H4 (cell line): ENCODE measurements at regions not wholly inside any gene's neighbourhood (a gene's known extent, or its start where the extent isn't known, plus 50 kb on each side); places are given as distances from the start of the nearest gene placed in this dataset.
A peak's percentile ranks its signal among the peaks of the same experiment; 100 is the strongest.
"Not testable (repeated sequence)": the region's sequence is repeated elsewhere in the genome, so short reads cannot be mapped to it uniquely, and the experiment has no call there.

ENCODE experiments used
- DNase-seq: peaks from one replicate; pipeline ENCODE4 v3.0.0-alpha.2; 2015; ENCODE audit warnings: low spot score

DNA sequence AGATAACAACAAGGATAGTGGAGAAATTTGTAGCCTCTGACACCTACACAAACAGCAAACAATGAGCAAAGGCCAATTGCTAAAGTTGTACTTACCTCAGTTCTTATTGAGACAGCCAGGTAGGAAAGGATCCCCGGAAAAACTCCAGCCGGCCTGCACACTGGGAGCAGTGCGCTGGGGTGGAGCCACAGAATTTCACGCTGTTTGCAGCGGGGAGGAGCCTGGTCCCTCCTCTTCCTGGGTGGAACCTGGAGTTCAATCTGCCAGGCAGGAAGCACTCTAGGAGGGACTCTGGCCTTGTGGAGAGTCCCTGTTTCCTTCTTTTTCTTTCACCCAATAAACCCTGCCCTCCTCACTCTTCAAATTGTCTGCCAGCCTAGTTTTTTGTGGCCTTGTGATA, 382.6 kb upstream of the TGIF2LX start:
- DNase-seq: peak; percentile 29

DNA sequence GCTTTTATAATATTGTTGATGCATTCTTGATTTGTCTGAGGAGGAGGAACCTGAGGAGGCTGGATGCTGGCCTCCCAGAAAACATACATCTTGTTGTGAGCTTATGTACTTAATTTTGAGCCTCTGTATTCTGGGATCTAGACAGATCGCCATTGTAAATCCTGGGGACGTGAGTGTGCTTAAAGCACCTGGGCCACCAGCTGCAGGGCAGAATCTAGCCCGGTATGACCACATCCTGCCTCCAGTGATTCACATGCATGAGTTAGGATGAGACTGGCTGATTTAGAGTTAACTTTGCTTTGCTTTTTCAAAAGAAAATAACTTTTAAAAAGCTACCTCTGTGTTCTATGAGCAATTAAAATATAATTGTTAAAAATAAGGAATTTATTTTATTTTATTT, 364.6 kb upstream of the TGIF2LX start:
- DNase-seq: not testable (repeated sequence)

DNA sequence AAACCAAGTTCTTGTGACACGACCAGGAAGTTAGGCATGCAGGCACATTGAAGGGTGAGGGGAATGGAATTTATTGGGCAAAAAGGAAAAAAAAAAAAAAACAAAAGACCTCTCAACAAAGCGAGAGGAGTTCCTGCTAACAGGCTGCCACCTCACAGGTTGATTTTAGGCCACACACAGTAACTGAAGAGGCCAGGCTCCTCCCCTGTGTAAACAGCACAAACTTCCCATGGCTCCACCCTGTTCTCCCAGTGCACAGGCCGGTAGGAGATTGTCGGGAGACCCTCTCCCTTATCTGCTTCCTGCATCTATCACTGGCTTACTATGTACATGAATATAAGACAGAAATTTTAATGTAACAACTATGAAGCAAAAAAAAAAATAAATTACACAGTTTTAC, 359.6 kb upstream of the TGIF2LX start:
- not testable (repeated sequence) for DNase-seq

DNA sequence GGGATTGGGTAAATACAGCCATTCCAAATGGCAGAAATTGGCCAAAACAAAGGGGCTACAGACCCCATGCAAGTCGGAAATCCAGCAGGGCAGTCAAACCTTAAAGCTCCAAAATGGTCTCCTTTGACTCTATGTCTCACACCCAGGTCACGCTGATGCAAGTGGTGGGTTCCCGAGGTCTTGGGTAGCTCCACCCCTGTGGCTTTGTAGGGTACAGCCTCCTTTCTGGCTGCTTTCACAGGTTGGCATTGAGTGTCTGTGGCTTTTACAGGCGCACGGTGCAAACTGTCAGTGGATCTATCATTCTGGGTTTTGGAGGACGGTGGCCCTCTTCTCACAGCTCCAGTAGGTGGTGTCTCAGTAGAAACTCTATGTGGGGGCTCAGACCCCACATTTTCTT, 358.6 kb upstream of the TGIF2LX start:
- DNase-seq: not testable (repeated sequence)

DNA sequence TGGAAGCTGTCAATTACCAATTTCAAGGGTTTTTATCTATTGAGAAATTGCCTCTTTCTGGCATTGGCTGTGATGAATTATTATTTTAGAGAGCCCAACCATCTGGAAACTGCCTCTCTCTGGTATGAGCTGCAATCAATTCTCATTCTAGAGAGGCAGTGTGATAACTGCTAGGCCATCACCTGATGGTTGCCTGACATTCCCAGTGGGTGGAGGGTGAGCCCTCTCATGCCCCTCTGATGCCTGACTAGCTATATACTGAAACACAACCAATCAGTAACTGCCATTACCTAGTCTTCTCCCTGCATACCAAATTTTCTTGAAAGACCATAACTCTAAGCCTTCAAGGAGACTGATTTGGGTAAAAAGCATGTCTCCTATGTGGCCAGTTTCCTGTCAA, 353.9 kb upstream of the TGIF2LX start:
- DNase-seq: not testable (repeated sequence)

DNA sequence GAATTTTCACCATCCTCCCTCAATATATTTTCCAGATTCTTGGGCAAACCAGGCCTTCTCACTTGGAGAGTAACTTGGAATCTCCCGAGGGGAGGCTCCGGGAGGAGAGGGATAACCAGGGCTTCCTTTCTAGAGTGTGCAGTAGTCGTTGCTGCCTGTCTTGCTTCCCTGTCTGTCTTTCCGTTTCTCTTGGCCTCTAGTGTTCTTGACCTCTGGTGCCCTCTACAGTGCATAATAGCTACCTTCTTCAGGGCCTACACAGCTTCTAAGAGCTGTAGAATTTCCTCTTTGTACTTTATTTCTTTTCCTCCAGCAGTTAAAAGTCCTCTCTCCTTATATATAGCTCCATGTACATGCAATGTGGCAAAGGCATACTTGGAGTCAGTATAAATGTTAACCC, 339.8 kb upstream of the TGIF2LX start:
- DNase-seq: not testable (repeated sequence)

DNA sequence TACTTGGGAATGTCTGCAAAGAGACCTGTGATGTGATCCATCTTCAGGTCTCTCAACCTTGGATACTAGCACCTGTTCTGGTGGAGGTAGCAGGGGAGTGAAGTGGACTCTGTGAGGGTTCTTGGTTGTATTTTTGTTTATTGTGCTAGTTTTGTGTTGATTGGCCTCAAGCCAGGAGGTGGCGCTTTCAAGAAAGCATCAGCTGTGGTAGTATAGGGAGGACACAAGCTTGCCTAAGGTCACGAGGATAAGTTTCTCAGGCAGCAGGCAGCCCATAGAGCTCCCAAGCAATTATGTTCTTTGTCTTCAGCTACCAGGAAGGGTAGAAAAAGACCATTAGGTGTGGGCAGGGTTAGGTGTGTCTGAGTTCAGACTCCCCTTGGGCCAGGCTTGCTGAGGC, 289.9 kb upstream of the TGIF2LX start:
- DNase-seq: not testable (repeated sequence)

DNA sequence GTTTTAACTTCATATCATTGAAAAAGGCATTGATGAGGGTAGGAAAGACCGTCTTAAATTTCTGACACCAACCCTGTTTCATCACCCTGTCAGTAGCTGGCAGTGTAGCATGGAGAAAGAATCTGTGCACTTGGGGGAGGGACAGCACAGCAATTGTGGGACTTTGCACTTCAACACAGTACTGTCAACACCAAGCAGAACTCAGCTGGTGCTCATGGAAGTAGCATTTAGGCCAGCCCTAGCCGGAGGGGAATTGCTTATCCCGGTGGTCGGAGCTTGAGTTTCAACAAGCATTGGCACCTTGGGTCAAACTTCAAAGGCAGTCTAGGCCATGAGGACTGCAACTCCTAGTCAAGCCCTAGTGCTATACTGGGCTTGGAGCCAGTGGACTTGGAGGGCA, 285.8 kb upstream of the TGIF2LX start:
- not testable (repeated sequence) for DNase-seq

DNA sequence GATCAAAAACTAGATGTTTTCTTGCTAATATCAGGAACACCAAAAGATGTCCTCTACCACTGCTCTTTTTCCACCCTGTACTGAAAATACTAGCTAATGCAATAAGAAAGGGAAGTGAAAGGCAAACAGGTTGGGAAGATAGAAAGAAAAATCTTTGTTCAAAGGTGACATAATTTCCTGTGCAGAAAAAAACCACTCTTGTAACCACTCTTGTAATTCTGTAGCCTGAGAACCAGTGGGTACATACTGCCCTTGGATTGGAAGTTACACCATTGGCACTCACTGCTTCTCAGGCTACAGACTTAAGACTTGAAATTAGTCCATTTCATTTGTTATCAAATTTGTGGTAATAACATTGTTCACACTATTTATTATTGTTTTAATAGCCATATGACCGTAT, 263.0 kb upstream of the TGIF2LX start:
- not testable (repeated sequence) for DNase-seq

DNA sequence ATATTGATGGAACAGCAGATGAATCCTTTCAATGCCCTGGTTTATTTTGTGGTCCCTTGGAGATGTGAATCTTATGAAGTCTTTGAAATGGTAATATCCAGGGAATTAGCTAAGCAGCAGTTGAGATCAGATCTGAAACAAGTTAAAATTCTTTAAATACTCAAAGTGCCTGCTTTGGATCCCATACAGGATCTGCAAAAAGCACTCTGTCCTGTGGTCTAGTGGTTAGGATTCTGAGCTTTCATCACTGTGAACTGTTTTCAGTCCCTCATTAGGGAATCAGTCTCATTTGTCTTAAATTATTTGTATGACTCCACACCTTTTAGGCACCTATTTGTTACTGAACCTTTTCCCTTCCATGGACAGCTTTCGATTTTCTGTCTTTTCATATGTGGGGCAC, 215.2 kb upstream of the TGIF2LX start:
- not testable (repeated sequence) for DNase-seq

DNA sequence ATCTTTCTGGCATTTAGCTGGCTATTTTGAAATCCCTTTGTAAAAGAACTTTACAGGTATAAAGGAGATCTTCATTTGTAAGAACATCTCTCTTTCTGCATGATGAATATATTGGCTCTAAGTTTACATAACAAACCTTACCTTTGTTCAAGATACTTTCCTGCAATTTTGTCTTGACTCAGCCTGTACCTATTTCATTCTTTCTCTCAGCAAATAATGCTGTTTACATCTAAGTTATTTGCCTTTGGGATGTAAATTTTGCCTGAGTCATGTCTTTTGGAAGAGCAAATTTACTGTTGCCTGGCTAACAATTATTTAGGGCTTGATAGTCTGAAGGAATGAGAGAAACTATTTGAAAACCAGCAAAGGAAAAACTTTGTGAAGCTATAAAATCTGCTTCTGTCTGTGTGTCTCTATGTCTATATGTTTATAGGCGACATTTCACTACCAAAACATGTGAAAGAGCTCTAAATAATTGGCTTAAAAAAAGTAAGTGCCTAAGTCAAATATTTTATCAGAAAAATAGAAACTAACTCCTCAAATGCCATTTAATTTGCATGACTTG, 214.3 kb upstream of the TGIF2LX start:
- not testable (repeated sequence) for DNase-seq

DNA sequence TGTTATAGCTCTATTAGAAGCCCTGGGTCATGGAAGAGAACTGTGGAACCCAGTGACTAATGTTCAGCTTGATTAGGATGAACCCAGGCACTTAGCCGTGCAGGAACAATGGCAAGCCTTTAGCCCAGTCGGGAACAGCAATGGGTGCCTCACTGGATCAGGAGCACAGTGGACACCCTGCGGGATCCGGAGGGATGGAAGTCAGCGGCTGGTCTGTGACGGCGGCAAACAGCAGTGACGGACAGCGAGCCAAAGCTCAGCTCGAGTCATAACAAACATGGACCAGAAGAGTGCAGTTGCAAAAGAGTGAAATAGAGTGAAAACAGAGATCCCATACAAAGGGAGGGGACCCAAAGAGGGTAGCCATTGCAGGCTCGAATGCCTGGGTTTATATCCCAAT, 187.3 kb upstream of the TGIF2LX start:
- not testable (repeated sequence) for DNase-seq

DNA sequence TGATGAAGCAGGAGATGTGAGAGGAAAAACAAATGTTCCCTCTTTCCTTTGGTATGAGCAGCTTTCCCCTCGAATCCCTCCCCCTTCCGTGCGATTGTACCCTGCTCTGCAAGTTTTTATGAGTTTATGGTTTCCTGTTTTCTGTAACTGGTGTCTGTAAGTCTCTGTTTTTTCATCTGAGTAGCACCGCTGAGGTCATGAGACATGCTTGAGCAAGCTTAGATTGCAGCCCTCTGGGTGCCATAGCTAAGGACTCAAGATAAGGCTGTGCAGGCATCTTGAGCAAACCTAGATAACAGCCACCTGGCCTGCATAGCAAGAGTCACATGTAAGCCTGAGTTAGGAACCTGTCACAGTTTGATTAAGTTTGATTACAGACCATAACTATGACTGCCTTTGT, 165.2 kb upstream of the TGIF2LX start:
- not testable (repeated sequence) for DNase-seq

DNA sequence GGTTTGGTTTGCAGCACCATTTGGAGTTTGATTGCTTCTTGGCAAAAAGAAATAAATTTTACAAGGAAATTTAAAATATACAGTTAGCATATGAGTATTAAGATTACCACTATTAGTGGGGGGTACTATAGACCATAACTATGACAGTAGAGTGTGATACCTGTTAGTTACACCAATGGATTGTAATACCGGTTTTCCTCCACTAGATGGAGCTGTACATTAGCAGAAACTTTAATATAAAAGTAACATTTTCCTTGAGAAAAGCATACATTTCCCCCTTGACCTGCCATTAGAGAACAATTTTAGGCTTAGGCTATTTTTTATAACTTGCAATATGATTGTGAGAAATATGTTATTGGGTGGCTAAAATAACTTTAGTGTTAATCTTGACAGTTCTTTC, 163.9 kb upstream of the TGIF2LX start:
- peak; percentile 4 for DNase-seq

DNA sequence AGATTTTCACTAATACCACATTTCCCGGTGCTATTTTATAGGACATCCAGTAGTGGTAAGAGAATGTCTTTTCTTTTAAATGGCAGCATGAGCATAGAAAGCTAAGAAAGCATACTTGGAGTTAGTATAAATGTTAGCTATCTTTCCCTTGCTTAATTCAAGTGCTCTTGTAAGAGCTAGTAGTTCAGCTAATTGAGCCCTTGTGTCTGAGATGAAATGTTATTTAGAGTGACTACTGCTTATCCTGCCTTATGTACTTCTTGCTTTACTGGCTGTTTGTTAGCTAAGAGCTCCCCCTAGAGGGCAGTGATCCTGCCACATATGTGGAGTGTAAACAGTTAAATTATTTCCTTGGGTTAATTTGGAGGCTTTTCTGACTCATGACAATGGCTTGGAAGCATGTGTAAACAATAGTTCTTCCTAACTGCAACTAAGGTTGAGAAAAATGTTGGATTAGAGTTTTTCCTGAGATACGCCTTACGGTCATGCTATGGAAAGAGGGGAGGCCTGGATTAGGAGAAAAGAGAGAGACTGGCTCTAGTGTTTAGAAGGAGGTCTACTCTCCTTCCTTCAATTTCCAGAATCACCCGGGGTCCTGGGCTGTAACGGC, 162.5 kb upstream of the TGIF2LX start:
- DNase-seq: not testable (repeated sequence)

DNA sequence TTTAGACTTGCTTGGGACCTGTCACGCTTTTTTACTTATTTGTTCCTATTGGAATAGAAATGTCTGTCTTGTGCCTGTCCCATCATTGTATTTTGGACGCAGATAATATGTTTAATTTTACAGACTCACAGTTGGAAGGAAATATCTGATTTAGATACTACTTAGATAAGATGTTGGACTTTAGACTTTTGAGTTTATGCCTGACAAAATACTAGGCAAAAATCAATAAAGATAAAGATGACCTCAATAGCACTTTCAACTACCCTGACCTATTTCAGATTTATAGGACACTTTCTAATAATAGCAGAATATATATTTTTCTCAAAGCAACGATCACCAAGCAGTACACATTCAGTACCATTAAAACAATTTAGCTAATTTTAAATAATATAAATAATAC, 150.1 kb upstream of the TGIF2LX start:
- DNase-seq: not testable (repeated sequence)

DNA sequence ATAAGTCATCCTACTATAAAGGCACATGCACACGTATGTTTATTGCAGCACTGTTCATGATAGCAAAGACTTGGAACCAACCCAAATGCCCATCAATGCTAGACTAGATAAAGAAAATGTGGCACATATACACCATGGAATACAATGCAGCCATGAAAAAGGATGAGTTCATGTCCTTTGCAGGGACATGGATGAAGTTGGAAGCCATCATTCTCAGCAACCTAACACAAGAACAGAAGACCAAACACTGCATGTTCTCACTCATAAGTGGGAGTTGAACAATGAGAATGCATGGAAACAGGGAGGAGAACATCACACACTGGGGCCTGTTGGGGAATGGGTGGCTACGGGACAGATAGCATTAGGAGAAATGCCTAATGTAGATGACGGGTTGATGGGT, 110.3 kb upstream of the TGIF2LX start:
- not testable (repeated sequence) for DNase-seq

DNA sequence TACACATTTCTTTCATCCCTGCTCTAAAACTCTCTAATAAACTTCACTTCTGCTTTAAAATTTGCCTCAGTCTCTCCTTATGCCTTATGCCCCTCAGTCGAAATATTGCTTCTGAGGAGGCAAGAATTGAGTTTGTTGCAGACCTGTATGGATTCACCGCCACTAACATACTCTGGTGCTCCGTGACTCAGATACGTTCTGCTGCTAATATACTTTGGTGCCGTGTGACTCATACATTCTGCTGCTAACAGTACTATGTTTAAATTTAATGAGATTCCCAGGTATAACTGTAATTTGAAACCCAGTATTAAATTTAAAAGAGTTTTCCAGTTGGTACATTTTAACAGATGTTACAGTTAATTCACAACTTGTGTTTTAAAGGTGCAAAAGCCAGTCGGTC, 82.0 kb upstream of the TGIF2LX start:
- DNase-seq: not testable (repeated sequence)

DNA sequence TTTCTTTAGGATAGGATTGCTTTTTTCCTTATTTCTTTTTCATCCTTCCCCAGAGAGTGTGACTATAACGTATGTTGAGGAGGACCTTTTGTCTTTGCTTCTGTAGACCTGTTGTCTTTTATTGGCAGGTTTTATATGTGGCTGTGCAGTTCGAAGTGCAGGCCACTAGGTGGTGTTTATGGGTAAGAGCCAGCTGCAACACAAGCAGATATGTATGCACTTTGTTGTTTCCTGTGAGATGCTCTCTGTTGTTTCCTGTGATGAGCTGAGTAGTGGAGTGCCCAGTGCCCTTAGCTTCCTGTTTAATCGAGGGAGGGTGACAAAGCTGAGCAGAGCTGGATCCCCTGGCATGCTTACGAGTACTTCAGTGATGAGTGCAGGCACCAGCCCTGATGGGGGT, 50.0 kb upstream of the TGIF2LX start:
- peak; percentile 18 for DNase-seq
